Fibroblast of the conjunctiva (primary cell): ENCODE measurements at regions not wholly inside any gene's neighbourhood (a gene's known extent, or its start where the extent isn't known, plus 50 kb on each side); places are given as distances from the start of the nearest gene placed in this dataset.
A peak's percentile ranks its signal among the peaks of the same experiment; 100 is the strongest.
"Not testable (repeated sequence)": the region's sequence is repeated elsewhere in the genome, so short reads cannot be mapped to it uniquely, and the experiment has no call there.

Experiments
- DNase-seq: peaks from one replicate; pipeline ENCODE4 v3.0.0-alpha.2; 2010; ENCODE audit warnings: low read depth

DNA sequence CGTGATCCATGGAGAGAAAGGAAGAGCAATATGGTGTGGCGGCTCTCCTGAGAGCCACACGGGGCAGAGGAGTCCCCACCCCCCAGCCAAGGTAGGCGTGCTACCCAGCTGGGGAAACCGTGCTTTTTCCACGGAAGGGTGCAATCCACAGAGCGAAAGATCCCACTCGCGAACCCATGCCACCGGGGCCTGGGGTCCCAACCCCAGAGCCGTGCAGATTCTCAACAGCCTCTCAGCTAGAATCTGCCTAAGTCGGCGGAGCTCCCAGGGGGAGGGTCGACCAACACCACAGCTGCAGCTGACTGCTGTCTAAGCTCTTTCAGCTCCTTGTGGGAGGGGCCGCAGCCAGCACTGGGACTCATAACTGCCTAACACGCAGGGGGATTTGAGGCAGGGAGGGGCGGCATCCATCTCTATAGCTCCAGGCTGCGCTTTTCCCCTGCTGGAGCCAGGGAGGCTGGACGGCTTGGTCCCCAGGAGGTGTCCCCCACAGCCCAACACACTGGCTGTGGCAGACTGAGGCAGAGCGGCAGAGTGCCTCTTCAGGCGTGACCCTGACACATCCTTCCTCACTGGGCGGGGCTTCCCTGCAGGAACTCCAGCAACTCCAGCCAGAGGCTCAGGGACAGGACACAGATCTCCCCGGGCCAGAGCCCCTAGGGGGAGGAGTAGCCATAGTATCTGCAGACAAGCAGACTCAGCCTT, 107.6 kb upstream of the ZBTB20 start:
- no peak for DNase-seq

DNA sequence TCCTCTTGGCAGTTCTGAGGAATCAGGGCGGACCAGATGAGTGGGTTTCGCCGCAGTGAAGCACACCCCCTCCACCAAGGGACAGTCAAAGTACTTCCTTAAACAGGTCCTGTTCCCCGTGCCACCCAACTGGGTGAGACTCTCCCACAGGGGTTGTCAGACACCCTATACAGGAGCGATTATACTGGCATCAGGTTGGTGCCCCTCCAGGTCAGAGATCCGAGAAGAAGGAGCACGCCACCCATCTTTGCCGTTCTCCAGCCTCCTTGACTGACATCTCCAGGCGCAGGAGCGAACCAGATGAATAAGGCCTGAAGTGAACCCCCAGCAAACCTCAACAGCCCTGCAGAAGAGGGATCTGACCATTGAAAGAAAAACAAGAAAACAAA, 108.1 kb upstream of the ZBTB20 start:
- DNase-seq = no peak

DNA sequence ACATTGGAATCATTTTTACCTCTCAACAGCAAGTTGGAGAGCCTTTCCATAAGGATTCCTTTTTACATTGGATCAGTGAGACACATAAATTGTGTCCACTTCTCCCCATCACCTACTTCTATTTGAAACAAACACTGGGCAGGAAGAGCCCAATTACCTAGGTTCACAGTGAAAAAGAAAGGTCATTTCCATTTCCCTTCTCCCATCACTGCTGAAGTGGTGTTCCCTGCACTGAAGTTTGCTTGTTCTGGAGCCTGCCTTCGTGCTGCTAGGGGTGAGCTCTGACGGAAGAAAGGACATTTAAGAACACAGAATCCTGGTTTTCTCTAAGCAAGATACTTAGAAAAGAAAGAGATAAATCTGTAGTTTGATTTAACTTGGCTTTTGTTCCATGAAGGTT, 123.8 kb upstream of the ZBTB20 start:
- DNase-seq = no peak

DNA sequence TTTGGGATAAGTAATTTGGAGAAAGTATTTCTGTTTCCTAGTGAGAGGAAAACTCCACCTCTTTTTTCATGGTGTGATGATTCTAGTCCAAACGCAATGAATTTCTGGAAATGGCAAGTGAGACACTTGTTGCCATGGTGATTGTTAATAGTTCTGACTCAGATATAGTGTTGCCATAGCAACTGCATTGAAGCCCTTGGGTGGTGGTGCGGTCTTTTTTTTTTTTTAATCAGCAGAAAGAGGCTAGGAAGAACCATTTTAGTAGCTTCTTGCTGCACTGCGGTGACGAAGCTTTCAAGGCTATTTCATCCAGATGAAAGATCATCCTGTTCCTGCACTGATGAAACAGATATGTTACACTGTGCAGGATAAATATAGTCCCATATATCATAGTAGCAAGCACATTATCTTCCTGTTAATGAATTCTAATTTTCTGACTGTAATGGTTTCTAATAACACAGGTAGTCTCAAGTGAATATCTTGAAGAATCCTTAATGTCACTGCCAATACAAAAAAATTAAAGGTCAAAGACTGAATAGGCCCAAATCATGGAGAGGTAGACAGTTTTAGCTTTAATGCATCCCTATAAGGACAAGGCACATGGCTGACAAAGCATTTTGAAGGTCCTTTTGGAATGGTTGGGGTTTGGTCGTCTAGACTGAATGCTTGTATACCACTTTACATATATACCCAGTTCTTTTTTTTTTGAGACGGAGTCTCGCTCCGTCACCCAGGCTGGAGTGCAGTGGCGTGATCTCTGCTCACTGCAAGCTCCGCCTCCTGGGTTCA, 125.1 kb upstream of the ZBTB20 start:
- peak; percentile 36 for DNase-seq

DNA sequence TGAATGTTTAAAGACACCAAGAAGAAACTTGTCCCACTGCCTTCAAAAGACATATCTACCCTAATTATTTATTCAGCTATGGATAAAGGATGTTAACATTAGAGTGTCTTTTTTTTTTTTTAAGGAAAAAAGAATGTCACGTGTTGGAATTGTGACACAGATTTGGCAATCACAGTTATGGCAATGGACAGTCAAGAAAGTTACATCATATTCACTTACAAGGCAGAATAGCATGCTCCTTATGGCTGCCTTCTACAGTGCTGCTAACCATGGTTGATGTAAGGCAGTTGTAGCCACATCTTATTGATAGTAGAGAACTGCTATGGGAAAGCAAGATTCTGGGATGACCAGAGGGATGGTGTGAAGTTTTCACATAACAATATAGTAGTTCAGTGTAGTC, 128.8 kb upstream of the ZBTB20 start:
- DNase-seq = no peak

DNA sequence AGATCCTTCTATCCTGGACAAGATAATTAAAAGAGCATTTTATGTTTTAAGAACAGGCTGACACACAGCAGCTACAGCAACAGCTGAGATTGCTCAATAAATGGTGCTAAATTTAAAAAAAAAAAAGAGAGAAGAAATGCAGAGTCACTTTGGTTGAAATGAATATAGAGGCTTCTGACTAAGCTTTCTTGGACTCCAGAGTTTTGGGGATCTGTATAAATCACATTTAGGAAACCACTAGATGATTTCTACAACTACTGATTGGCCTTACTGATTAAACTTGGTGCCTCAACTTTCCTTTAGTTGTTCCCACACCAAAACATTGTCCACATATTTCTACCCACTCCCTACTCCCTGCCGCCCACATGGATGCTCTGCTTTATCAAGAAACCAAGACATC, 132.9 kb upstream of the ZBTB20 start:
- no peak for DNase-seq

DNA sequence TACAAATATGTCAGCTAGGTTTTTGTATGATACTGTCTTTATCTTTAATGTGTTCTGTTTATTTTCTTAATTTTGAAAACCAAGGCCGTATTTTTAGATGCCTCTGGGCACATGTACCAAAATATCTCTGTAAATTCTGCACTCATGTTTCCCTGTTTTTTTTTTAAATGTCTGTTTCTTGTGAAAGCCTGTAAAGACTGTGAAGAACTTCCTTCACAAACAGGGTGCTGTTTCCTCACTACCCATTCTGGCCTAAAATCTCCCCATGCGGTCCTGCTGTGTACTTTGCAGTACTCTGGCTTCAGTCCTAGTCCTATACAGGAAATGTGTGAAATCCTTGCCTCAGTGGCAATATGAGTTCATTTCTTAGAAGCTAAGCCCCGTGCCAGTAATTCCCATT, 133.4 kb upstream of the ZBTB20 start:
- no peak for DNase-seq

DNA sequence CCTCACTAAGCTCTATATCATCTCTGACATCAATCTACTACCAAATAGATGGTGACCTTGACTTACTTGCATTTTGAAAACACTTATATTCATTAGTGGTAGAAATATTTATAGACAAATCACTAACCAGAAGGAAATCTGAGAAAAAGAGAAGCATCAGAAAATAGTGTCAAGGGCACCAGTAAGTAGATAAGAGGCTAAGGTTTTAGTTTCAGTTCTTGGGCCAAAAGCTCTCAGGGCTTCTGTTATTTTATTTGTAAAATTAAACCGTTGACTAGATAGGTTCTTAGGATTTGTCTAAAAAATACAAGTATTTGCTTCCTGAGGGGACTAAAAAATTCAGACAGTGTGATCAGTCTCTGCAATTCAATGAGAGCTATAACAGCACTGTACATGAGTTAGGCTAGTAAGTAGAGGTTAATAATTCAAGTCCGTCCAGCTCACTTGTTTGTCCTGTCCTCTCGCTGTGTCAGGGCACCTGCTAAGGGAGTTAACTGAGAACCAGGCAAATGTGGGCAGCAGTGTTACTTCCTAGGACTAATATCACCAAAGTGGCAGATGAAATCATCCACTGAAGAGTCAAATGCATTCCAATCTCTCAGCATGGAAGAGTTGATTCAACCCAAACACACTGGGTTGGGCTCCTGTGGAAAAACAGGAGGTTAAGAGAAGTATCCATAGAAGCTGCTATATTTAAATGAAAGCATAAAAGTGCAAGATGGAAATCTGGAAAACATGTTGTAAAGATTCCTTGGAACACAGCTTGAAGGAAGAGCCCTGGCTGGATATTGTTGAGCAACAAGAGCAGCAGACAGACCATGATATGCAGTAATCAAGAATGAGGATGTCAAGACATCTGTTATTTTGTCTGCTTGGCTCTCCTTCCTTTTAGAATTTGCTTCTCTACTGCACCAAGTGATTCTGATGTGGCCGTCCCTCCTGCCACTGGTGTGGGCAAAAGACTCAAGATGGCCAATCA, 134.9 kb upstream of the ZBTB20 start:
- no peak for DNase-seq

DNA sequence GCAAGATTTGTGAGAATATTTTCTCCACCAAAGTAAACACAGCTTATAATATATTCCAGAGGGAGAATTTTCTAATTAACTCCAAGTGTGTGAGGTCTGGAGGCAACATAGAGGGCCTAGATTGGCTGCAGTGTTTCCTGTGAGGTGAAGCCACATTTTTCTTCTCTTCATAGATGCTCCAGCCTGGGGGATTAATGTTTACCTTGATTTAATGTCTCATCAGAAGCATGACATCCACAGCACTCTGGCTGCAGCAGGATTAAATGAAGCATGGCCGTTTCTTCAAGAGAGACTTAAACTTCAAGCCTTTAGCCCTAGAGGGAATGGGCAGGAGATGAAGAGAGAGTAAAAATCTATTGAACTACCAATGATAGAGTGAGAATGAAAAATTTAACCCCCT, 137.9 kb upstream of the ZBTB20 start:
- no peak for DNase-seq

DNA sequence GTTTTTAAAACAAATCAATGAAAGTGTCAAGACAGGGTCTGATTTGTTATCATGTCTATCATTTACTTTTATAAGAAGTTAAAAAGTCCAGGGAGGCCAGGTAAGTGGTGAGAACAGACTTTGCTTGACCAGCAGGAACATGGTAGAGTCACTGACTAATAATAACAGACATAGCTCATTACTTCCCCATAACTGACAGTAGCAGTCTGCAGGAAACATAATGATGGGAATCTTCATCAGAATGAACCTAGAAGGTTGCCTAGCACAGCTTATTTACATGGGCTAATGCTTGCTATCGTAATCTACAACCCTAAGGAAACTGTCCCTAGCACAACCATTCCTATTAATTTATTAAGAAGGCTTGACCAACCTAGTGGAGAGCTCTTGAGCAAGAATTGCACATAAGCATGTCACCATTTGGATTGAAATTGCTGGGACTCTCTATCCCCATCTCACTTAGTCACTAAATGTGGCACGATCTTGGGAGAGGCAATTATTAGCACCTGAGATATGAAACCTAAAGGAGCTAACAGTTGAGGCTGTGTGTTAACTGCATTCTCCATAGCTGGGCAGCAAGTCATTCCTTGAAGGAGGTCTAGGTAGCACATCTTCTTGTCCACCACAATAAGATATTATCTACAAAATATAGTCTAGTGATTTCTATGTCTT, 139.6 kb upstream of the ZBTB20 start:
- DNase-seq = no peak

DNA sequence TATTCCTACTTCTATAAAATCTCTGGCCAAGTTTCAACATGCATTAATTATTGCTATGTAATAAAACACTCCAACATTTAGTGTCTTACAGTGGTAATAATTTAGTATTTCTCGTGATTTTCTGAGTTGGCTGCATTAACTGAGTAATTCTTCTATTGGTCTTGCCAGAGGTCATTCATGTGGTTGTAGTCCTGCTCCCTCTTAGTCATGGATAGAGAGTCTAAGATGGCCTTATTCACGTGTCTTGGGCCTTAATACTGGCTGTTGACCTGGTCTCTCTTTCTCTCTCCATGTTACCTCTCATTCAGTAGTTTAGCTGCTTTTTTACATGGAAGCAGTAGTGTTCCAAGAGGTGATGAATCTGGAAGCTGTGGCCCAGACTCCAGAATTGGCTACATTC, 140.1 kb upstream of the ZBTB20 start:
- DNase-seq = no peak

DNA sequence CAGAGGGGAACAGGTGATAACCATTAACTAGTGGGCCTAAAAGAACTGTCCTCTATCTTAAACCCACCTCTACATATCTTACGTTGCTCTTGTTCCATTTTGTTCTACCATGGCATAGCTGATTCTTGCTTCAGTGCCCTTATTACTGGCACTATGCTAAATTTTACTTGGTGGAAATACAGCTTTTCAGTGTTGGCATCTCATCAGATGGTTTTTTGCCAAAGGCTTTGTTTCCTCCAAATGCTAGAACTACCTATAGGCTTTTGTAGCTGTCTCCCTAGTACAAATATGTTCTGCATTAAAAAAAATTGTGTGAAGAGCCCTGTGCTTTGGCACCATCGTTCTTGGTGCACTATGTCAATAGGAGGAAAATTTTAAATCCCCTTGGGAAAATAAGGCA, 145.0 kb upstream of the ZBTB20 start:
- DNase-seq = no peak

DNA sequence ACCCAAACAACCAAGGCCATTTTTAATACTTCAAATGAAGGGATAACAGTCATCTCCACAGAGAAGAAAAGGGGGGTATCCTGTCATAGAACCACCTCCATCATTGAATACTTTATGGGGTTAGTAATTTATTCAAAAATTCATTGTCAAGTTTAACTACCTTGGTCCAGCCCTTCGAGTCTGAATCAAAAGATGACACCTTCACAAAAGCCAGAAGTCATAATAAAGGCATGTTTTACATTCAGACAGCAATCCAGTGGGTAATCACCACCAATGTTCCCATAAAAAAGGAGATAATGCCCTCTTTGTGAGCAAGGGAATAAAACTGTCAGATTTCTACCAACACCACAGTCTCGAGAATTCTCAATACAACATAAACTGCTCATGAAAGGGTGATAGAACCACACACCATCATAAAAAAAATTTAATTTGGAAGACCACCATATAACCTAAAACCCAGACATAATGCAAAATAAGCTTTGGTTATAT, 145.6 kb upstream of the ZBTB20 start:
- DNase-seq = no peak

DNA sequence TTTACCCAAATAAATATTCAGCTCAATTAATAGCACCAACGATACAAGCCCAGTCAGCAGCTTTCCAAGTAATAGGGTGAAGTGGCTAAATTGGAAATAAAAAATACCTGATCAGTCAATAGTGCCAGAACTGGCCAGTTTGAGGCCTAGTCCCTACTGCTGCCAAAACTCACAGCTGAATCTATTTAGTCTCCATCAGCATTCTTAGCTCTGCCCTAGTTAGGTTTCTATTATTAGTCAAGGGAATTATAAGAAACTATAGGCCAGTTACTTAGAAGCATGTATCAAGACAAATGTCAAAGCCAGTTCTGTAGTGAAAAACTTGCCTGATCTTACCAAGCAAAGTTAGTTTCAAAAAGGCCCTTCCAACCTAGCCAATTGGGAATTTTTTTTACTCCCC, 146.2 kb upstream of the ZBTB20 start:
- DNase-seq = no peak

DNA sequence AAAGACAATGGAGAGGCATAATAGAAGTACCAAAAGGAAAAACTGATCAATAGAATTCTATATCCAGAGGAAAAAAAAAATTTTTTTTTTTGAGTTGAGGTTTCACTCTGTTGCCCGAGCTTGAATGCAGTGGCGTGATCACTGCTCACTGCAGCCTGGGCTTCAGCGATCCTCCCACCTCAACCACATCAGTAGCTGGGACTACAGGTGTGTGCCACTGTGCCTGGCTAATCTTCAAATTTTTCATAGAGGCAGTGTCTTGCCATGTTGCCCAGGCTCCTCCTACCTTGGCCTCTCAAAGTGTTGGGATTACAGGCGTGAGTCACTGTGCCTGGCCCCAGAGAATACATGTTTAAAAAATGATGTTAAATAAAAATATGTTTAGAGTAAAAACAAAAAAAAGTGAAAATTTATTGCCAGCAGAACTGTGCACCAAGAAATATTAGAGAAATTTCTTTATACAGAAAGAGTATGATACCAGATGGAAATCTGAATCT, 154.3 kb upstream of the ZBTB20 start:
- no peak for DNase-seq

DNA sequence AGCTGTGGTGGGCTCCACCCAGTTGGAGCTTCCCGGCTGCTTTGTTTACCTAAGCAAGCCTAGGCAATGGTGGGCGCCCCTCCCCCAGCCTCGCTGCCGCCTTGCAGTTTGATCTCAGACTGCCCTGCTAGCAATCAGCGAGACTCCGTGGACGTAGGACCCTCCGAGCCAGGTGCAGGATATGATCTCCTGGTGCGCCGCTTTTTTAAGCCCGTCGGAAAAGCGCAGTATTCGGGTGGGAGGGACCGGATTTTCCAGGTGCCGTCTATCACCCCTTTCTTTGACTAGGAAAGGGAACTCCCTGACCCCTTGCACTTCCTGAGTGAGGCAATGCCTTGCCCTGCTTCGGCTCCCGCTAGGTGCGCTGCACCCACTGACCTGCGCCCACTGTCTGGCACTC, 170.9 kb upstream of the ZBTB20 start:
- not testable (repeated sequence) for DNase-seq

DNA sequence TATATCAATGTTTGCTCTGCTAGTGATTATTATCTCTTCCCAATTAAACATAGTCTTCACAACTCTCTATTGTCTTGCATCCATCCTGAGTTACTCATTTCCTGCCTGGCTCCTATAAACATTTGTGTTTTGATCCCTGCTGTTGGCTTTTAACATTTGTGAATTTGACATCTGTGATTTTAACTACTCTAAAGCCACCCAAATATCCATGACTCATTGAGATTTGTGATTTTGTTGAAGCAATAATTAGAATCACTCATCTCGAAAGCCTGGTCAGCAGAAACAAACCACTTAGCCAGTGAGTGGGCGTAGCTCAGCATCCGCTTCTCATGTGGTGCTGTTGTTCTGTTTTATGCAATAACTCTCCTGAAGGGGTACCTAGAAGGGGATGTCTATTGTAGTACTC, 174.3 kb upstream of the ZBTB20 start:
- DNase-seq = no peak

DNA sequence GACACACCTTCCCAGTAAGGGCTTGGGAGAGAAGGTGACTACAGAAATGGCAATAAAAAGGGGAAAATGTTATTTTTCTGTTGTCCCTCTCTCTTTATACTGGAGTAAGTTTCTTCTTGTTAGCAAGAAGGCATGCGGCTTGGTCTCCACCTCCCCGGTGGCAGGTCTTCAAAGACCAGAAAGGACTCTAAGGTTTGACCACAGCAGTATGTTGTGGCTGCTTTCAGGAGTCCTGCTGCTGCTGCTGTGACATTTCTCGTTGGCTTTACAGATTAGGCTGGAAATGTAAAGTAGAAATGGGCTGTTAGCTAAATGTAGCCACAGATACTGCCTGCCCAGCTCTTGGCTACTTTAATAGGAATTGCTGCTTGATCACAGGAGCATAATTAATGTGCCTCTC, 175.8 kb upstream of the ZBTB20 start:
- DNase-seq = no peak

DNA sequence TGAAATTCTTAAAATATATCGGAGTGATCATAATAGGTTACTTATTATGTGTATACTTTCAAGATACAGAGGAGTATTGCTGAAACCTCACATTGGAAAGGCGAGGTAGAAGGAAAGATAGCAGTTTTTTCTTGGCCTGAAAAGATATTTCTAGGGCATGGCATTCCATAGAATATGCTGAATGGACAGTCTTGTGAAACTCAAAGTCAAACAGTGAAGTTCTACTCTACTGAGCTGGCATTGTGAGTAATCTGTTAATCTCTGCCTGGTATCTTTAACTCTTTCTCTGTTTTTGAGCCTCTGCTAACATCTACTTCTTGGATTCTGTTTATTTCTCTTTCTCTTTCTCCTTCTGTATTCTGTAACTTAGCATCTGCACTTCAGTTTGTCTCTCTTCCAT, 176.3 kb upstream of the ZBTB20 start:
- no peak for DNase-seq

DNA sequence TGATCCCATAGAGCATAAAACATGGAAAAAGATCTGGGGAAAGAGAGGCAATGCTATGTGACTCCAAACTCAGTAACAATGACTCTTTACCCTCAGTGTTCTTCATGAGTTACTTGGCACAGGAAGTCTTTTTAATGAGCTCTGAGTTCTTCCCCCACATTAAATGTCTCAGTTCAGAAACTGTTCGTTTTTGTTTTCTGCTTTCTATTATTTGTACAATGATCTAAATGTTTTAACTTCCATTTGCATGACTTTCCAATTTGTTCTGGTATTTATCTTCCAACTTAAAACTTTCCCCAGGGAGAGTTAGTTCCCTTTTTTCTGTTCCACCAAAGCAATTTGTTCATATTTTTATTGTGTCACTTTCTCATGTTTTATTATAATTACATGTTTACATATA, 177.0 kb upstream of the ZBTB20 start:
- no peak for DNase-seq

DNA sequence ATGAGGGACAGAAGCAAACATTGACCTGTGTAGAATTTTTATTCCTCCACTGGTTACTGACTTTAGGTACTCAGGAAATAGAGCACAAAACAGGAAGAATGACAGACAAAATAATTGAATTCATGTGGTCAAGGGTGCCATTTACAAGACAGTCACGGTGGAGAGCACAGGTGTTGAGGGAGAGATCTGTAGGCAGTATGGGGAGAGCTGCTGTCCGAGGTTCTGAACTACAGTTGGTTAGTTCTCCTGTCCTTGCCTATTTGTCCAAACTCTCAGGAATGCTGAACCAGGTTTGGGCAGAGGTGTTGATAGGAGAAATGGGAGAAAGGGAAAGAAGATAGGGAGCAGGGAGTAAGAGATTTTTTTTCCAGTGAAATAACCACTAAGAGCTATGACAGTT, 178.5 kb upstream of the ZBTB20 start:
- peak; percentile 23 for DNase-seq

DNA sequence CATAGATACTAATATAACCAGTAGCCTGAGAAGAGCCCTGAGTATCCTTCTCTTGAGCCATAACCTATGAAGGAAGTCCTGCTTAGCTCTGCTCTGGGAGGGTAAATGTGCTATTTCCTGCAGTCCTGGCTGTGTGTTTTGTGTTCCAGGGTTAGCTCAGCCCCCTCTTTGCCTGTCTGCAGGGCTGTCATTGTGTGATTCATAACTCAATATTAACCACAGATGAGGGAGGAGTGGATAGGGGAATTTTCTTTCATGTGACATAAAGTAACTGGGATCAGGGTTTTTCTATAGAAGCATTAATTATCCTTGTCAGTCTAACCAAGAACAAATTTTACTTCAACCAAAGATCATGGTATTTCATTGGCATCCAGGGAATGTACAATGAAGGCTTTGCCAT, 183.3 kb upstream of the ZBTB20 start:
- peak; percentile 5 for DNase-seq
